ENCODE measurements at regions not wholly inside any gene's neighbourhood (a gene's known extent, or its start where the extent isn't known, plus 50 kb on each side); places are given as distances from the start of the nearest gene placed in this dataset.
"Not testable (repeated sequence)": the region's sequence is repeated elsewhere in the genome, so short reads cannot be mapped to it uniquely, and the experiment has no call there.

GRCh38 chr16:64343820-64344443 lies 777.9 kb downstream of the CDH11 start:
- DNase-seq, result not testable (repeated sequence)

- no peak for DNase-seq
Observed at GRCh38 chr16:64343061-64343819, 778.6 kb downstream of the CDH11 start.

GRCh38 chr16:64341336-64341735 lies 780.5 kb downstream of the CDH11 start:
- not testable (repeated sequence) for DNase-seq

- no peak for DNase-seq
Observed at GRCh38 chr16:64339052-64339770, 782.7 kb downstream of the CDH11 start.

- no peak for DNase-seq
Observed at GRCh38 chr16:64321881-64322280, 800.0 kb downstream of the CDH11 start.

GRCh38 chr16:64321066-64321465 lies 800.8 kb downstream of the CDH11 start:
- DNase-seq, result no peak

GRCh38 chr16:64317601-64318000 lies 804.3 kb downstream of the CDH11 start:
- no peak for DNase-seq

GRCh38 chr16:64313726-64314125 lies 808.1 kb downstream of the CDH11 start:
- no peak for DNase-seq

GRCh38 chr16:64312980-64313379 lies 808.9 kb downstream of the CDH11 start:
- no peak for DNase-seq

GRCh38 chr16:64312292-64312691 lies 809.6 kb downstream of the CDH11 start:
- no peak for DNase-seq

GRCh38 chr16:64311241-64311640 lies 810.6 kb downstream of the CDH11 start:
- no peak for DNase-seq

GRCh38 chr16:64309398-64310110 lies 812.3 kb downstream of the CDH11 start:
- DNase-seq, result no peak

- DNase-seq, result no peak
Observed at GRCh38 chr16:64308721-64309120, 813.1 kb downstream of the CDH11 start.

GRCh38 chr16:64307431-64307830 lies 814.4 kb downstream of the CDH11 start:
- DNase-seq, result no peak

- DNase-seq, result no peak
Observed at GRCh38 chr16:64305663-64306062, 816.2 kb downstream of the CDH11 start.

- no peak for DNase-seq
Observed at GRCh38 chr16:64304951-64305350, 816.9 kb downstream of the CDH11 start.

GRCh38 chr16:64304396-64304795 lies 817.5 kb downstream of the CDH11 start:
- DNase-seq, result no peak

GRCh38 chr16:64297863-64298600 lies 823.8 kb downstream of the CDH11 start:
- DNase-seq, result no peak

GRCh38 chr16:64295466-64295865 lies 826.4 kb downstream of the CDH11 start:
- no peak for DNase-seq

- no peak for DNase-seq
Observed at GRCh38 chr16:64292953-64293352, 828.9 kb downstream of the CDH11 start.

- no peak for DNase-seq
Observed at GRCh38 chr16:64292161-64292560, 829.7 kb downstream of the CDH11 start.

- no peak for DNase-seq
Observed at GRCh38 chr16:64290461-64290860, 831.4 kb downstream of the CDH11 start.

All from midbrain (tissue), 1 donor.